ENCODE measurements at regions not wholly inside any gene's neighbourhood (a gene's known extent, or its start where the extent isn't known, plus 50 kb on each side); places are given as distances from the start of the nearest gene placed in this dataset.

GRCh38 chr19:46911456-46911855 lies 50.7 kb downstream of the ARHGAP35 start:
- DNase-seq: peak; percentile 10

- DNase-seq: no peak
Measured at GRCh38 chr19:46913198-46913851, 52.5 kb downstream of the ARHGAP35 start.

GRCh38 chr19:46913852-46914430 lies 53.1 kb downstream of the ARHGAP35 start:
- DNase-seq: no peak

DNA sequence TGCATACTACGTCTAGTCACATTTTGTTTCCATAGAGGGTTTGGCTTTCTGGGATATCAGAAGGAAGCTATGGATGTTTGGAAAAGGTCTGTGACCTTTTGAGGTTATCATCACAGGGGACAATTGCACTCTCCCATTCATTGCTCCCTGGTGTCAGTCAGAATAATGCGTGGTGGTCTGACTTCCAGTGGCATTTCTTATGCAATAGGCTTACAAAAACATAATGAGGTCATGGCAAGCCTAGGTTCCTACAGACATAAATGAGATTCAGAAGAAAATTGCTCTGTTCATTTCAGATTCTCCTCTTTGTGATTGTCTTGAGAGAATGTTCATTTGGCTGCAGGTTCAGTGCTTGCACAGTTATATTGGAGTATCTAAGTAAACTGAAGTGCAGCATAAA lies 54.6 kb downstream of the ARHGAP35 start:
- DNase-seq: no peak

DNA sequence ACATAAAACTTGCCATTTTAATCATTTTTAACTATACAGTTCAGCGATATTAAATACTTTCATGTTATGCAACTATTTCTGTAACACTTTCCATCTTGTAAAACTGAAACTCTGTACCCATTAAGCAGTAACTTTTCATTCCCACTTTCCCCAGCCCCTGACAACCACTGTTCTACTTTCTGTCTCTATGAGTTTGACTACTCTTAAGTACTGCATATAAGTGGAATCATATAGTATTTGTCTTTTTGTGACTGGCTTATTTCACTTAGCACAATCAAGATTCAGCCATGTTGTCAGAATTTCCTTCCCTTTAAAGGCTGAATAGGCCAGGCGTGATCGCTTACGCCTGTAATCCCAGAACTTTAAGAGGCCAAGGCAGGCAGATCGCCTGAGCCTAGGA lies 56.2 kb downstream of the ARHGAP35 start:
- DNase-seq: peak; percentile 56

DNA sequence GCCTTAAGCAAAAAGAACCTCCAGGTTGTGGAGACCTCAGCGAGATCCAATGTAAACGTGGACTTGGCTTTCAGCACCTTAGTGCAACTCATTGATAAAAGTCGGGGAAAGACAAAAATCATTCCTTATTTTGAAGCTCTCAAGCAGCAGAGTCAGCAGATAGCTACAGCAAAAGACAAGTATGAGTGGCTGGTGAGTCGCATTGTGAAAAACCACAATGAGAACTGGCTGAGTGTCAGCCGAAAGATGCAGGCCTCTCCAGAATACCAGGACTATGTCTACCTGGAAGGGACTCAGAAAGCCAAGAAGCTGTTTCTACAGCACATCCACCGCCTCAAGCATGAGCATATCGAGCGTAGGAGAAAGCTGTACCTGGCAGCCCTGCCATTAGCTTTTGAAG lies 58.5 kb downstream of the ARHGAP35 start:
- peak; percentile 38 for DNase-seq

DNA sequence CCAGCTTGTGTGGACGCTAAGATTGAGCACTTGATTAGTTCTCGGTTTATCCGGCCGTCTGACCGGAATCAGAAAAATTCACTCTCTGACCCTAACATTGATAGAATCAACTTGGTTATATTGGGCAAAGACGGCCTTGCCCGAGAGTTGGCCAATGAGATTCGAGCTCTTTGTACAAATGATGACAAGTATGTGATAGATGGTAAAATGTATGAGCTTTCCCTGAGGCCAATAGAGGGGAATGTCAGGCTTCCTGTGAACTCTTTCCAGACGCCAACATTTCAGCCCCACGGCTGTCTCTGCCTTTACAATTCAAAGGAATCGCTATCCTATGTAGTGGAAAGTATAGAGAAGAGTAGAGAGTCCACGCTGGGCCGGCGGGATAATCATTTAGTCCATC lies 59.6 kb downstream of the ARHGAP35 start:
- no peak for DNase-seq

GRCh38 chr19:46921071-46921470 lies 60.3 kb downstream of the ARHGAP35 start:
- DNase-seq: no peak

GRCh38 chr19:46922465-46922864 lies 61.7 kb downstream of the ARHGAP35 start:
- DNase-seq: no peak

- peak; percentile 63 for DNase-seq
Measured at GRCh38 chr19:46924874-46925547, 64.2 kb downstream of the ARHGAP35 start.

DNA sequence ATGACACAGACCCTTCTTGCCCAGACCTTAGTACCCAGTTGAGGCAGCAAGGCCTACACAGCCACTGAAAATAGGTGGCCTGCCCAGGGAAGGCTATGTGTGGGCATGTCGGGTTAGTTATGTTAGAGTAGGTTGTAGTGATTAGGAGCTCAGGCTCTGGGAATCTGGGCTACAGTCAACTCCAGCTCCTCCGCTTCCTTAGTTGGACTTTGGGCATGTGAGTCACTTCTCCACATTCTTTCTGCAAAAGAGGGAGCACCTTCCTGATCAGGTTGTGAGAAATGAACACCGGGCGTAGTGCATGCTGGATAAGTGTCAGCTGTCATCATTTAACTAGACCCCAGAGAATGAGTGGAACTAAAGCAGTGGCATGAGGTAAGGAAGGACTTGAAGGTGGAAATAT lies 64.8 kb downstream of the ARHGAP35 start:
- DNase-seq: no peak

GRCh38 chr19:46926170-46927071 lies 65.6 kb downstream of the ARHGAP35 start:
- no peak for DNase-seq

- DNase-seq: no peak
Measured at GRCh38 chr19:46927106-46927505, 66.3 kb downstream of the ARHGAP35 start.

- DNase-seq: no peak
Measured at GRCh38 chr19:46927893-46928292, 67.1 kb downstream of the ARHGAP35 start.

DNA sequence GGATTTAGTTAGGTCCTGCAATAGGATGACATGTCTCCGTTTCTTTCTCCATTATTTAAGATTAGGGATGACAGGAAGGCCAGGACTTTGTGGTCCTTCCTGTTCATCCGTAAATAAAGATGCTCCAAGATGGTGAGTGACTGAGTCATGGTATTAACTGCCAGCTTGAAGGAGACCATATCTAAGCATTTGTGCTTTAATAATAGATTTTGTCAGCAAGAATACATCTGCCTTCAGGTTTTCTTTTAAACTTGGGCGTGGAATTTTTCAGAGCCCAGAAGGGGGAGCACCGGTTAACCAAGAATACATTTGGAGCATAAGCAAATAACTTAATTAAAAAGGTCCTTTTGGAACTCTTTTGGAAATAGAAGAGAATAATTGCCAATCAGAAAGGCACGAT lies 68.2 kb downstream of the ARHGAP35 start:
- no peak for DNase-seq

DNA sequence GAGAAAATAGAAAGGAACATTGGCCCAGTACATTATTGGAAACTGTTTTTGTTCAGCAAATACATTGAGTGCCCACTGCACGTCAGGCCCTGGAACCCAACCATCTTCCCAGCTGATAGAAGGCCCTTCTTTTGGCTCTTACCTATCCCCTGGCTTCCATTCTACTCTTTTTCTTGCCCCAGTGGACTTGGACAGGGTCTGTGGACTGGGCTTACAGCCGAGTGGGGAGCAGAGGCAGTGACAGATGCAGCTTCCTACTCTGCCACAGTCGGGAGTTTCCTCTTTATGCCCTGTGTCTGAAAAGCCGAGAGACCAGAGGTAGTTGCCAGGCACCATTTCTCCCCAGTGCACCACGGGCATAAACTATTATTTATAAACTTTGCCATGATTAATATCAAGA lies 70.4 kb downstream of the ARHGAP35 start:
- DNase-seq: no peak

DNA sequence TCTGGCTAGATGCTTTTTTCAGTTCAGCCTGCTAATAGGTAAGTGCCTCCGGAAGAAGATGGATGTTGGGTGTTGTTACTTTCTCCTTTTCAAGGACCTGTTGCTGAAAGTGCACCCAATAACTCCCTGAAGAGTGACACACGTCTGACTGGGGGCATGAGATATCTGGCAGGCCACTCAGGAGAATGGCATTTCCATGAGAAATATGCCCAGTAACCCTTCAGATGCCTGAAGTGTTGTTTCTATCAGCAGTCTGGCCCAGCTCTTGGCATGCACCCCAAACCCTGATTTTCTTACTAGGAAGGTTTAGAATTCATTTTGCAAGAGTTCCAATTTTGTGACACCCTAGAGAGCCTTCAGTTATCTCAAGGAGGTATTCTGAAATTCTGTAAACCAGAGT lies 71.5 kb downstream of the ARHGAP35 start:
- DNase-seq: no peak

GRCh38 chr19:46935066-46935663 lies 74.4 kb downstream of the ARHGAP35 start:
- no peak for DNase-seq

- DNase-seq: no peak
Measured at GRCh38 chr19:46943150-46943946, 76.3 kb upstream of the NPAS1 start.

DNA sequence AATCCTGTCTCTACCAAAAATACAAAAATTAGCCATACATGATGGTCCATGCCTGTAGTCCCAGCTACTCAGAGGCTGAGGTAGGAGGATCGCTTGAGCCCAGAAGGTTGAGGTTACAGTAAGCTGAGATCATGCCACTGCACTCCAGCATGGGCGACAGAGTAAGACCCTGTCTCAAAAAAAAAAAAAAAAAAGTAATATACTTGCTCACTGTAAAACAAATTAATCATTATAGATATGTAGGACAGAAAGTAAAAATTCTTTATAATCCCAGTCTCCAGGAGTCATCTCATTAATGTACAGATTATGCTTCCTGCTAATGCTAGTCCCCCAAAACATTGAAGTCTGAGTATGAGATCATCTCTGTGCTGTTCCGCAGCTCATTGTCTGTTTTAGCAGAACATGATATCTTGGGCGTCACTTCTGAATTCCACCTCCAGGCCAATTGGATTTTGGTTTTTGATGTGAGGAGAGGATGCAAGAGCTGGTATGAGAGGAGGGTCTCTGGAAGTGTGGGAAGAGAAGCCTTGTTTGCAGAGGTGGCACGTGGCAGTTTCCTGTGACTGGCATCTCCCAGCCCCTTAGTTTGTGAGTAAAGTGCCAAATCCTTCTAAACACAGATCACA lies 75.4 kb upstream of the NPAS1 start:
- no peak for DNase-seq

GRCh38 chr19:46944918-46945628 lies 74.6 kb upstream of the NPAS1 start:
- DNase-seq: no peak

All from activated CD4-positive, alpha-beta T cell treated with anti-CD3 and anti-CD28 coated beads, Interleukin-10, Interleukin-2, amounts not matched to agents 100 ng/mL and 50 ng/mL, durations not matched to agents 16 hours and 8 hours (primary cell).